WI38 (cell line): ENCODE measurements at regions not wholly inside any gene's neighbourhood (a gene's known extent, or its start where the extent isn't known, plus 50 kb on each side); places are given as distances from the start of the nearest gene placed in this dataset.

Experiments
- H3K4me3 ChIP-seq: 2 replicates; pipeline ENCODE4 v1.5.1; 2011; ENCODE audit warnings: low read depth, mild to moderate bottlenecking, control low read depth, low read length
- TF ChIP-seq, protein P1 (sequence below): IDR thresholded peaks from 2 replicates; pipeline ENCODE4 v1.5.1; 2012; ENCODE audit warnings: low read depth, mild to moderate bottlenecking, control low read depth, low read length

DNA sequence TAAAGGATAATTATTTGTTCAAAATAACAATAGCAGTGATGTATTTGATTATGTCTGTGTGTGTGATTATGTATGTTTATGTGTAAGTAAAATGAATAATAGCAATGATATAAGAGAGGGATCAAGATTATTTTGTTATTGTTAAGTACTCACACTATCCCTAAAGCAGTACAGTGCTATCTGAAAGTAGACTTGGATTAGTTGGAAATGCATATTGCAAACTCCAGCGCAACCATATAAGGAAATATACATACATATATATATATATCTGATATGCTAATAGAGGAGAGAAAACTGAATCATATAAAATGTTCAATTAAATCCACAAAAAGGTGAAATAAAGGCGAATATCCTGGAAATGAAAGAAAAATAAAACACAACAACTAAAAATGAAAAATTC is 268.4 kb downstream of the HINT1 start:
- no peak overlapping the region for H3K4me3 ChIP-seq

DNA sequence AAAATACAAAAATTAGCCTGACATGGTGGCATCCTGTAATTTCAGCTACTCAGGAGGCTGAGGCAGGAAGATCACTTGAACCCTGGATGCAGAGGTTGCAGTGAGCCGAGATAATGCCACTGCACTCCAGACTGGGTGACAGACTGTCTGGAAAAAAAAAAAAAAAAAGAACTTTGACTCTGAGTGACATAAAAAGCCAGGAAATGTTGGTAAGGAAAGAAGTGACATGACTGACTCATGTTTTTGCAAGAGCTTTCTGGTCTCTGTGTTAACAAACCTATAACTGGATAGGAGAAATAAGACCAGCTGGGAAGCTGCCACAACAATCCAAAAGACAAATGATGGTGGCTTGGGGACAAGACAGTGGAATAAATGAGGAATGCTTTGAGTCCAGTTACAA is 272.1 kb downstream of the HINT1 start:
- H3K4me3 ChIP-seq, result no peak overlapping the region
- TF ChIP-seq, protein P1, sequence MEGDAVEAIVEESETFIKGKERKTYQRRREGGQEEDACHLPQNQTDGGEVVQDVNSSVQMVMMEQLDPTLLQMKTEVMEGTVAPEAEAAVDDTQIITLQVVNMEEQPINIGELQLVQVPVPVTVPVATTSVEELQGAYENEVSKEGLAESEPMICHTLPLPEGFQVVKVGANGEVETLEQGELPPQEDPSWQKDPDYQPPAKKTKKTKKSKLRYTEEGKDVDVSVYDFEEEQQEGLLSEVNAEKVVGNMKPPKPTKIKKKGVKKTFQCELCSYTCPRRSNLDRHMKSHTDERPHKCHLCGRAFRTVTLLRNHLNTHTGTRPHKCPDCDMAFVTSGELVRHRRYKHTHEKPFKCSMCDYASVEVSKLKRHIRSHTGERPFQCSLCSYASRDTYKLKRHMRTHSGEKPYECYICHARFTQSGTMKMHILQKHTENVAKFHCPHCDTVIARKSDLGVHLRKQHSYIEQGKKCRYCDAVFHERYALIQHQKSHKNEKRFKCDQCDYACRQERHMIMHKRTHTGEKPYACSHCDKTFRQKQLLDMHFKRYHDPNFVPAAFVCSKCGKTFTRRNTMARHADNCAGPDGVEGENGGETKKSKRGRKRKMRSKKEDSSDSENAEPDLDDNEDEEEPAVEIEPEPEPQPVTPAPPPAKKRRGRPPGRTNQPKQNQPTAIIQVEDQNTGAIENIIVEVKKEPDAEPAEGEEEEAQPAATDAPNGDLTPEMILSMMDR, result no peak

More for the DNA sequence above, 268.4 kb downstream of the HINT1 start:
- TF ChIP-seq, protein P1, result no peak

DNA sequence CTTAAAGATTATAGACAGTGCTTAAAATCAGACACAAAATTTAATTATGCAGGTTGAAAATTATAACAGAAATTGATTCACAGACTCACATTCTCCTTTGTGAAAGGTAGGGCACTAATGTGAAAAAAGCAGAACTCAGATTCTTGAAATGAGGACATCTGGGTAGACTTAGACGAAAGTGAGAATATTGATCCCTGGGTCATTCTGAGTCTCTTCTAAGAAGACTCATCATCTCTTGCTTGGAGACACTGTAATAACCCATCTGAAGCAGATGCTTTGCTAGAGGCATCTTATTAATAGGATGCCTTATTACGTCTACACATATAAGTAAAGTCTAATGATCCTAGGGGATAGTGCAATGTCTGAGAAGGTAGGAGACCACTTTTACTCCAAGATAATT is 274.4 kb downstream of the HINT1 start:
- TF ChIP-seq, protein P1, result no peak
- no peak overlapping the region for H3K4me3 ChIP-seq

DNA sequence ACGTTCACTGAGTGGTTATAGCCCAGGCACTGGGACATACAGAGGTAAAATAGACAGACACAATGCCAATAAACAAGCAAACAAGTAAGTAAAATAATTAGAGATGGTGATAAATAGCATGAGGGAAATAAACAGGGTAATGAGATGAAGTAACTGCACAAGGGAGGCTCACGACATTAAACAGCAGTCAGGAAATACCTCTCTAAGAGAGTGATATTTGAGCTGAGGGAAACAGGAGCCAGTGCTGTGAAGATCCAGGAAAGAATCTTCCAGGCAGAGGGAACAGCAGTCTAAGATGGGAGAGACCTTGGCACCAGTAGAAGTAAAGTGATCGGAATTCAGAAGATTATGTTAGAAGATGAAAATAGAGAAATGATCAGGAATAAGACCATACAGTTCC is 279.4 kb downstream of the HINT1 start:
- TF ChIP-seq, protein P1, result no peak
- no peak overlapping the region for H3K4me3 ChIP-seq

DNA sequence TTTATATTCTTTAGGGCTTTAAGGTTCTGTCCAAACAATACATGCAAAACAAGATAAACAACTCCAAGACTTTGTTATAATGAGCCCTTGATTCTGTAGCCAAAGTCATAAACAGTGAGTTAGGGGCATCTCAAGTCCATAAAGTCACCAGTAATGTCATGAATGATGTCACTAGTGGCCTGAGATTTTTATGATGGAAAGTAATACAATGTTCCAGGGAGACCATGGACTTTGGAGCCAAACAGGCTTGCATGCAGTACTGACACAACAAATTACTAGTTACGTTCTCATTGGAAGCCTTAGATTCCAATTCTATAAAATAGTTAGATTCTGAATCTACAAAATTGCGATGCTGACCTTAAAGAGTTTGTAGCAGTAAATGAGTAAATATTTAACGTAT is 280.0 kb downstream of the HINT1 start:
- TF ChIP-seq, protein P1, result no peak
- H3K4me3 ChIP-seq, result no peak overlapping the region

DNA sequence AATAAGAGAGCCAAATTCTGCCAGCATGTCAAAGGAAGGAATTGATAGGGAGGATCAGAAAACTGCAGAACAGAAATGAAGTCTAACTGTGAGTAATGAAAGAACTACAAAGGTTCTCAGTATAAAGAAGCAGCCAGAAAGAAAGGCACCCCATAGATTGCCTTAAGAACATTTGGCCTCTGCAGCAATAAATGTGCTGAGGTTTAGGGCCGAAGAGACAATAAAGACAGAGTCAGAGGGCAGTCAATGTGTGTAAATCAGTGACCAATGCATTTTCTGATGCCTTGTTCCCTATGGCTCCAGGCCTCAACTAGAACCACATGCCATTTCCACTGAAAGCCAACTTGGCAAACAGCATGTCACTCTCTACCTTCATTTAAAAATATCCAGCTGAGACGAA is 281.0 kb downstream of the HINT1 start:
- H3K4me3 ChIP-seq, result no peak overlapping the region
- TF ChIP-seq, protein P1, result no peak

DNA sequence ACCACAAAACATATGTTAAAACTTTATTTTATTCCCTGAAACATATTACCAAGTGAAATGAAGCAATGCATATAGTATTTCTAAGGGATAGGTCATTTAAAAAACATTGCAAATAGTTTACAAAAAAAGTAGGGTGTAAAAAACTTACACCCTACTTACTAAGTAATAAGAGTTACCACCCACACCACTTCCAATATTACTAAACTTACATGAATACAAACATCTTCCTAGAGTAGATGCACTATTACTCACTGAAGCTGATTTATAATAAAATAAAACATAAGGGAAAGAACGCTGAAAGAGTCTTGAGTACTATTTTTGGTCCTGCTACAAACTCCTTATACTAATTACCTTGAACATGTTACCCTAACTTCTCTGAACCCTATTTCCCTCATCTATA is 289.4 kb downstream of the HINT1 start:
- no peak overlapping the region for H3K4me3 ChIP-seq
- TF ChIP-seq, protein P1, result no peak
